ENCODE measurements at regions not wholly inside any gene's neighbourhood (a gene's known extent, or its start where the extent isn't known, plus 50 kb on each side); places are given as distances from the start of the nearest gene placed in this dataset.

- TF ChIP-seq JUNB (IDR thresholded peaks at IDR 0.05; ENCODE audit: unreplicated experiment) (no peak), ZNF462 (CRISPR knock-in tag; IDR thresholded peaks at IDR 0.05) (no peak), EZH2phosphoT487 (IDR thresholded peaks at IDR 0.05; ENCODE audit: unreplicated experiment) (no peak)
Observed at GRCh38 chr3:117218641-117219048, 509.1 kb downstream of the TUSC7 start (continued).

GRCh38 chr3:117219296-117219695 is 509.7 kb downstream of the TUSC7 start:
- no peaks in the 10 kb centered on the region for H3K36me3 Mint-ChIP-seq (ENCODE audit: low read depth)
- H3K9me3 Mint-ChIP-seq = no peaks in the 10 kb centered on the region
- Histone ChIP-seq H4K20me1 (replicated peaks; ENCODE audit: insufficient read depth) (no peaks in the 10 kb centered on the region), H3K36me3 (ENCODE audit: insufficient read depth) (no peaks in the 10 kb centered on the region), H3K27me3 (ENCODE audit: insufficient read depth) (no peaks in the 10 kb centered on the region), H3K27ac (ENCODE audit: low read depth) (no peak overlapping the region), H2AFZ (no peak overlapping the region), H3K9me2 (ENCODE audit: insufficient read depth) (no peaks in the 10 kb centered on the region), H3F3A (replicated peaks; ENCODE audit: low read depth) (no peaks in the 10 kb centered on the region), H3K4me2 (no peak overlapping the region), H3K79me2 (replicated peaks; ENCODE audit: insufficient read depth) (no peaks in the 10 kb centered on the region), H3K4me1 (ENCODE audit: insufficient read depth) (no peaks in the 10 kb centered on the region), H3K4me3 (no peak overlapping the region)
- no peak for DNase-seq (ENCODE audit: low spot score)
- H3K27me3 Mint-ChIP-seq (ENCODE audit: insufficient read depth, low read depth, poor library complexity) = no peaks in the 10 kb centered on the region
- H3K4me1 Mint-ChIP-seq = peaks cover 5% of the 10 kb centered on the region; the same call in 2 of the 3 replicates
- no peak for ATAC-seq
- no peak overlapping the region for H3K4me3 Mint-ChIP-seq
- H3K27ac Mint-ChIP-seq = no peak overlapping the region
- TF ChIP-seq ZNF331 (CRISPR knock-in tag; IDR thresholded peaks at IDR 0.05; ENCODE audit: low read depth) = no peak
- TF ChIP-seq EZH2phosphoT487 (IDR thresholded peaks at IDR 0.05; ENCODE audit: unreplicated experiment) = no peak
- no peak for TF ChIP-seq JUNB (IDR thresholded peaks at IDR 0.05; ENCODE audit: unreplicated experiment)
- no peak for TF ChIP-seq CTCF (conservative IDR thresholded peaks at IDR 0.05; ENCODE audit: low read depth in 2 of 2)
- no peak for TF ChIP-seq REST (IDR thresholded peaks at IDR 0.05; ENCODE audit: unreplicated experiment)
- no peak for TF ChIP-seq EZH2 (IDR thresholded peaks at IDR 0.05; ENCODE audit: low read depth, unreplicated experiment)
- no peak for TF ChIP-seq CREB1 (CRISPR knock-in tag; IDR thresholded peaks at IDR 0.05; ENCODE audit: low read depth)
- no peak for TF ChIP-seq POLR2AphosphoS5 (IDR thresholded peaks at IDR 0.05; ENCODE audit: low read depth)
- TF ChIP-seq STAT1 (IDR thresholded peaks at IDR 0.05; ENCODE audit: unreplicated experiment) = no peak
- no peak for TF ChIP-seq NANOG (IDR thresholded peaks at IDR 0.05; ENCODE audit: borderline replicate concordance)
- no peak for TF ChIP-seq ETS1 (IDR thresholded peaks at IDR 0.05)
- TF ChIP-seq ZNF114 (CRISPR knock-in tag; IDR thresholded peaks at IDR 0.05) = no peak

All from GM23338 (cell line).